HepG2 (cell line): ENCODE measurements at regions not wholly inside any gene's neighbourhood (a gene's known extent, or its start where the extent isn't known, plus 50 kb on each side); places are given as distances from the start of the nearest gene placed in this dataset.

Experiments used
- HNF4A ChIP-seq: sonication (generic); formaldehyde crosslinking; IDR thresholded peaks from 2 replicates; pipeline ENCODE4 v1.4.0; 2020; ENCODE audit warnings: missing genetic modification reagents
- POLR2AphosphoS5 ChIP-seq: IDR thresholded peaks from 2 replicates; pipeline ENCODE4 v1.6.1; 2012; ENCODE audit warnings: low read depth, low read length
- SP1 ChIP-seq, 2 experiments: fragments of 450-650 bp in 1 of 2; sonication (generic) in 1 of 2; formaldehyde crosslinking in 1 of 2; IDR thresholded peaks; 2 replicates each; pipeline versions ENCODE4 v1.4.0 to v1.6.1; 2016 to 2020; ENCODE audit warnings: missing genetic modification reagents in 1 of 2
- ZBTB21 ChIP-seq: sonication (generic); formaldehyde crosslinking; IDR thresholded peaks from 2 replicates; pipeline ENCODE4 v1.4.0; 2020; ENCODE audit warnings: missing genetic modification reagents
- ZFP36L2 ChIP-seq: sonication (generic); formaldehyde crosslinking; IDR thresholded peaks from 2 replicates; pipeline ENCODE4 v1.4.0; 2020; ENCODE audit warnings: missing genetic modification reagents
- TF ChIP-seq, protein P1 (sequence below): sonication (generic); formaldehyde crosslinking; IDR thresholded peaks from 2 replicates; pipeline ENCODE4 v1.5.0; 2020; ENCODE audit warnings: mild to moderate bottlenecking, missing genetic modification reagents, moderate library complexity

DNA sequence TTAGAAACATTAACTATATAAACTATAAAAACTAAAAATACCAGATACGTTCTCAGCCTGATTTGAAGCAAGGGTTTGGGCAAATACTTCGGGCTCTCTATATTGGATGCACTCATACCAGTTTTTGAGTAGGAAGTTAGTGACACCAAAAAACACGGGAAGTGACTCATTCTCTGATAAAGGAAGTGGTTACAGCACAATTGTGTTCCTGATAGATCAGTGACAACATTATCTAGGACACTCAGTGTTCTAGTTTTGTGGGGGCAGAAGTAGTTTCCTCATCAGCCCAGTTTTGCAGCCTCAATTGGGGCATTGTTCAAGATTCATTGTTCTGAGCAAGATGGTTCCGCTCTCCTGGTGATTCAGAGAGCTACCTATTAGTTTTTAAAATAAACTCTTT lies 469.6 kb upstream of the DPPA4 start:
- TF ChIP-seq, protein P1, sequence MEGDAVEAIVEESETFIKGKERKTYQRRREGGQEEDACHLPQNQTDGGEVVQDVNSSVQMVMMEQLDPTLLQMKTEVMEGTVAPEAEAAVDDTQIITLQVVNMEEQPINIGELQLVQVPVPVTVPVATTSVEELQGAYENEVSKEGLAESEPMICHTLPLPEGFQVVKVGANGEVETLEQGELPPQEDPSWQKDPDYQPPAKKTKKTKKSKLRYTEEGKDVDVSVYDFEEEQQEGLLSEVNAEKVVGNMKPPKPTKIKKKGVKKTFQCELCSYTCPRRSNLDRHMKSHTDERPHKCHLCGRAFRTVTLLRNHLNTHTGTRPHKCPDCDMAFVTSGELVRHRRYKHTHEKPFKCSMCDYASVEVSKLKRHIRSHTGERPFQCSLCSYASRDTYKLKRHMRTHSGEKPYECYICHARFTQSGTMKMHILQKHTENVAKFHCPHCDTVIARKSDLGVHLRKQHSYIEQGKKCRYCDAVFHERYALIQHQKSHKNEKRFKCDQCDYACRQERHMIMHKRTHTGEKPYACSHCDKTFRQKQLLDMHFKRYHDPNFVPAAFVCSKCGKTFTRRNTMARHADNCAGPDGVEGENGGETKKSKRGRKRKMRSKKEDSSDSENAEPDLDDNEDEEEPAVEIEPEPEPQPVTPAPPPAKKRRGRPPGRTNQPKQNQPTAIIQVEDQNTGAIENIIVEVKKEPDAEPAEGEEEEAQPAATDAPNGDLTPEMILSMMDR (CRISPR knock-in tag) = no peak
- TF ChIP-seq HNF4A (no peak), POLR2AphosphoS5 (no peak), ZFP36L2 (no peak), SP1 (IDR thresholded peaks at IDR 0.05) (no peak), SP1 (CRISPR knock-in tag; IDR thresholded peaks at IDR 0.05) (no peak), ZBTB21 (no peak)
